A673 (cell line): ENCODE measurements at regions not wholly inside any gene's neighbourhood (a gene's known extent, or its start where the extent isn't known, plus 50 kb on each side); places are given as distances from the start of the nearest gene placed in this dataset.

ENCODE experiments used
- BruUV-seq: library from RNA; stranded (reverse); fragments of 400-500 nt; replicated peaks from 2 replicates; lab custom pipeline; 2021; lab: Mats Ljungman, UMichigan
- CTCF ChIA-PET: fragments of 300-600 bp; sonication (Branson Sonifier 250); formaldehyde crosslinking; loops from one replicate; lab custom pipeline; 2022; ENCODE audit warnings: antibody characterized with exemption; lab: Charles Lee
- POLR2A ChIA-PET: fragments of 300-600 bp; sonication (Branson Sonifier 250); formaldehyde crosslinking; loops from one replicate; lab custom pipeline; 2022; ENCODE audit warnings: antibody characterized with exemption; ENCODE audit not compliant: low non-redundant PET; lab: Charles Lee
- DNase-seq: peaks from one replicate; pipeline ENCODE4 v3.0.0-alpha.2; 2015; ENCODE audit warnings: low spot score
- H3K27ac ChIP-seq: fragments of 200-600 bp; sonication (generic); 2 replicates; pipeline ENCODE4 v1.5.1; 2016; ENCODE audit warnings: mixed run types, low read depth, mild to moderate bottlenecking, mixed read lengths, antibody characterized with exemption, low read length; ENCODE audit not compliant: poor library complexity, severe bottlenecking
- H3K27me3 ChIP-seq: fragments of 200-600 bp; sonication (generic); replicated peaks from 2 replicates; pipeline ENCODE4 v1.6.1; 2017; ENCODE audit warnings: mixed run types, low read depth, mild to moderate bottlenecking, mixed read lengths, antibody characterized with exemption, low read length; ENCODE audit not compliant: insufficient read depth, poor library complexity
- H3K36me3 ChIP-seq: fragments of 200-600 bp; sonication (generic); 2 replicates; pipeline ENCODE4 v1.6.1; 2016; ENCODE audit warnings: mixed run types, mild to moderate bottlenecking, mixed read lengths, antibody characterized with exemption, low read length; ENCODE audit not compliant: insufficient read depth, poor library complexity, severe bottlenecking
- H3K4me1 ChIP-seq: fragments of 200-600 bp; sonication (generic); 2 replicates; pipeline ENCODE4 v1.6.1; 2017; ENCODE audit warnings: mixed run types, mild to moderate bottlenecking, mixed read lengths, antibody characterized with exemption, low read length; ENCODE audit not compliant: insufficient read depth, poor library complexity, severe bottlenecking
- H3K4me3 ChIP-seq: fragments of 200-600 bp; sonication (generic); 2 replicates; pipeline ENCODE4 v1.5.1; 2016; ENCODE audit warnings: low read depth, mixed run types, mild to moderate bottlenecking, mixed read lengths, low read length; ENCODE audit not compliant: poor library complexity, severe bottlenecking
- H3K9me3 ChIP-seq: fragments of 200-600 bp; sonication (generic); 2 replicates; pipeline ENCODE4 v1.6.1; 2016; ENCODE audit warnings: mixed run types, low read depth, mild to moderate bottlenecking, mixed read lengths, antibody characterized with exemption, low read length; ENCODE audit not compliant: poor library complexity, severe bottlenecking
- CTCF ChIP-seq: fragments of 300-800, 200-600 bp; sonication (generic); conservative IDR thresholded peaks from 2 replicates; pipeline ENCODE4 v1.5.1; 2017; ENCODE audit warnings: low read depth, mild to moderate bottlenecking, antibody characterized with exemption, low read length, moderate library complexity, mixed read lengths
- EZH2 ChIP-seq: fragments of 200-600 bp; sonication (generic); IDR thresholded peaks from 2 replicates; pipeline ENCODE4 v1.6.1; 2017; ENCODE audit warnings: borderline replicate concordance, low read depth, mild to moderate bottlenecking, mixed read lengths, antibody characterized with exemption, low read length; ENCODE audit not compliant: poor library complexity, severe bottlenecking
- intact Hi-C: fragments of 100-400 bp; cut with micrococcal nuclease; formaldehyde crosslinking; loops from one replicate; pipeline ENCODE4 v1.10.0; 2022; ENCODE audit not compliant: unreplicated experiment

- no peak for TF ChIP-seq CTCF
- TF ChIP-seq EZH2, result no peak
- H3K27ac ChIP-seq, result no peak overlapping the region
- DNase-seq, result no peak
- no peaks in the 10 kb centered on the region for H3K4me1 ChIP-seq
- no peaks in the 10 kb centered on the region for H3K27me3 ChIP-seq
- H3K36me3 ChIP-seq, result no peaks in the 10 kb centered on the region
- peaks cover 38% of the 10 kb centered on the region for H3K9me3 ChIP-seq
- H3K4me3 ChIP-seq, result no peak overlapping the region
- ChIA-PET CTCF (no interaction called here), POLR2A (interaction anchor here (0.6 kb wide), 1 partner anchor 349 kb away, joined by 7 read pairs; no protein-coding TSS in a partner anchor)
- intact Hi-C loops, result no loop called here
- no TSS peak for BruUV-seq
These were observed 156.2 kb downstream of the IRX1 start for GRCh38 chr5:3751846-3752245.

GRCh38 chr5:3778000-3778550, 182.4 kb downstream of the IRX1 start:
- CTCF ChIA-PET, result no interaction called here
- intact Hi-C loops, result no loop called here
- BruUV-seq, result no TSS peak

GRCh38 chr5:3778945-3779344, 183.3 kb downstream of the IRX1 start:
- H3K27me3 ChIP-seq, result no peaks in the 10 kb centered on the region
- no TSS peak for BruUV-seq
- peaks cover 30% of the 10 kb centered on the region for H3K9me3 ChIP-seq
- no peaks in the 10 kb centered on the region for H3K4me1 ChIP-seq
- no peak overlapping the region for H3K4me3 ChIP-seq
- intact Hi-C loops, result no loop called here
- no peak for DNase-seq
- ChIA-PET POLR2A (no interaction called here), CTCF (no interaction called here)
- H3K27ac ChIP-seq, result no peak overlapping the region
- no peaks in the 10 kb centered on the region for H3K36me3 ChIP-seq
- TF ChIP-seq CTCF (no peak), EZH2 (no peak)

More at GRCh38 chr5:3778000-3778550, 182.4 kb downstream of the IRX1 start:
- Histone ChIP-seq H3K9me3 (peaks cover 30% of the 10 kb centered on the region), H3K4me3 (no peak overlapping the region), H3K36me3 (no peaks in the 10 kb centered on the region), H3K27ac (no peak overlapping the region), H3K4me1 (no peaks in the 10 kb centered on the region), H3K27me3 (no peaks in the 10 kb centered on the region)
- no peak for DNase-seq
- POLR2A ChIA-PET, result no interaction called here
- no peak for TF ChIP-seq CTCF
- TF ChIP-seq EZH2, result no peak
